ENCODE measurements at regions not wholly inside any gene's neighbourhood (a gene's known extent, or its start where the extent isn't known, plus 50 kb on each side); places are given as distances from the start of the nearest gene placed in this dataset.

- H3K4me1 ChIP-seq, result no peaks in the 10 kb centered on the region
- 80% methylated on average over 2 of the region's 23 CpGs for WGBS (ENCODE audit: insufficient coverage, low coverage, low lambda C conversion rate, missing lambda C conversion rate)
- no peak overlapping the region for H3K4me3 ChIP-seq
- H3K36me3 ChIP-seq, result no peaks in the 10 kb centered on the region
- intact Hi-C loops (cut with DNase I), result no loop called here
- H3K27me3 ChIP-seq, result no peaks in the 10 kb centered on the region
- H3K27ac ChIP-seq, result no peak overlapping the region
- TF ChIP-seq POLR2A (IDR thresholded peaks at IDR 0.05) (no peak), CTCF (IDR thresholded peaks at IDR 0.05) (no peak)
- H3K9me3 ChIP-seq, result no peaks in the 10 kb centered on the region
- ATAC-seq (no peak), DNase-seq (no peak)
Observed at GRCh38 chr6:71585472-71585871, 296.9 kb downstream of the OGFRL1 start.

GRCh38 chr6:71588490-71588889 is 297.9 kb upstream of the RIMS1 start:
- Histone ChIP-seq H3K4me1 (no peaks in the 10 kb centered on the region), H3K27me3 (no peaks in the 10 kb centered on the region), H3K36me3 (no peaks in the 10 kb centered on the region), H3K4me3 (no peak overlapping the region), H3K9me3 (no peaks in the 10 kb centered on the region), H3K27ac (no peak overlapping the region)
- WGBS (ENCODE audit: insufficient coverage, low coverage, low lambda C conversion rate, missing lambda C conversion rate), result 31% methylated on average over 20 of the region's 28 CpGs
- intact Hi-C loops (cut with DNase I), result no loop called here
- no peak for DNase-seq
- ATAC-seq, result no peak
- no peak for TF ChIP-seq POLR2A (IDR thresholded peaks at IDR 0.05)
- no peak for TF ChIP-seq CTCF (IDR thresholded peaks at IDR 0.05)

DNA sequence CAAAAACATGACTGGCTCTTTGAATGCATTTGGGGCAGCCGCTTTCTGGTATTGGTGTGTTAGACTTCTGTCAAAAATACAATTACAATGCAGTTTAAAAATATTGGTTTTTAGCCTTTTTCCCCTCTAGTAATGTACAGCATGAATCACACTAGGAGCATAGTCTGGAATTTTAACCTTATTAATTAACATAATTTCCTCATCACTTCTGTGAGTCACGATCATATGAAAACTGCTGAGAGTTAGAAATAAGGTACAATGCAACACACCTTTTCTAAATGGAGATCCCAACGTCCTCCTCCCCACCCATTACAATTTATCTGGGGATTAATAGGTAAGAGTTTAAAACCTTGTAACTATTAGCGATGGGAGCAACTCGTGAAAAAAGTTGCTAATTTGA is 297.1 kb upstream of the RIMS1 start:
- no peaks in the 10 kb centered on the region for H3K4me1 ChIP-seq
- intact Hi-C loops (cut with DNase I), result no loop called here
- no peak overlapping the region for H3K27ac ChIP-seq
- no peak overlapping the region for H3K4me3 ChIP-seq
- no peaks in the 10 kb centered on the region for H3K36me3 ChIP-seq
- ATAC-seq (no peak), DNase-seq (no peak)
- 50% methylated on average over 5 of the region's 5 CpGs for WGBS (ENCODE audit: insufficient coverage, low coverage, low lambda C conversion rate, missing lambda C conversion rate)
- no peaks in the 10 kb centered on the region for H3K27me3 ChIP-seq
- H3K9me3 ChIP-seq, result no peaks in the 10 kb centered on the region
- TF ChIP-seq POLR2A (IDR thresholded peaks at IDR 0.05), result no peak
- TF ChIP-seq CTCF (IDR thresholded peaks at IDR 0.05), result no peak

GRCh38 chr6:71592643-71593042 is 293.7 kb upstream of the RIMS1 start:
- ATAC-seq (no peak), DNase-seq (no peak)
- Histone ChIP-seq H3K9me3 (no peaks in the 10 kb centered on the region), H3K27ac (no peak overlapping the region), H3K4me3 (no peak overlapping the region), H3K4me1 (no peaks in the 10 kb centered on the region), H3K27me3 (no peaks in the 10 kb centered on the region), H3K36me3 (no peaks in the 10 kb centered on the region)
- intact Hi-C loops (cut with DNase I), result no loop called here
- TF ChIP-seq POLR2A (IDR thresholded peaks at IDR 0.05), result no peak
- no peak for TF ChIP-seq CTCF (IDR thresholded peaks at IDR 0.05)

- H3K36me3 ChIP-seq, result no peaks in the 10 kb centered on the region
- no peak overlapping the region for H3K27ac ChIP-seq
- ATAC-seq (no peak), DNase-seq (no peak)
- H3K4me1 ChIP-seq, result no peaks in the 10 kb centered on the region
- TF ChIP-seq CTCF (IDR thresholded peaks at IDR 0.05), result no peak
- TF ChIP-seq POLR2A (IDR thresholded peaks at IDR 0.05), result no peak
- no peaks in the 10 kb centered on the region for H3K27me3 ChIP-seq
- no peaks in the 10 kb centered on the region for H3K9me3 ChIP-seq
- H3K4me3 ChIP-seq, result no peak overlapping the region
- intact Hi-C loops (cut with DNase I), result no loop called here
Observed at GRCh38 chr6:71599359-71599758, 287.0 kb upstream of the RIMS1 start.
